ENCODE measurements at regions not wholly inside any gene's neighbourhood (a gene's known extent, or its start where the extent isn't known, plus 50 kb on each side); places are given as distances from the start of the nearest gene placed in this dataset.

GRCh38 chr5:161600156-161600555 lies 53.6 kb upstream of the GABRB2 start:
- no peaks in the 10 kb centered on the region for H3K27me3 ChIP-seq (ENCODE audit: control insufficient read depth in 3 of 3, insufficient read depth in 3 of 3, low read depth in 1 of 3, low read length in 3 of 3)
- H3K4me2 ChIP-seq (ENCODE audit: insufficient read depth, low read length, poor library complexity, severe bottlenecking) = no peak overlapping the region
- peaks cover 0 to 2% of the 10 kb centered on the region in 2 donors for H3K4me1 ChIP-seq (ENCODE audit: control insufficient read depth in 2 of 2, insufficient read depth in 1 of 2, low read depth in 1 of 2, low read length in 2 of 2)
- H3K9ac ChIP-seq (ENCODE audit: low read depth, low read length, poor library complexity) = no peak overlapping the region
- H2AK5ac ChIP-seq (ENCODE audit: low read depth, low read length) = no peak overlapping the region
- no peak overlapping the region for H3K27ac ChIP-seq (replicated peaks; ENCODE audit: low read length)
- no peak overlapping the region for H2BK15ac ChIP-seq (ENCODE audit: low read length)
- no peaks in the 10 kb centered on the region for H3K79me1 ChIP-seq (ENCODE audit: low read depth, low read length)
- H3K23ac ChIP-seq (ENCODE audit: low read depth, low read length, poor library complexity) = no peak overlapping the region
- no peak overlapping the region for H2BK12ac ChIP-seq (ENCODE audit: low read length)
- H3K14ac ChIP-seq (ENCODE audit: low read length) = no peak overlapping the region
- H3K9me3 ChIP-seq (replicated peaks in 1 of 2; ENCODE audit: control insufficient read depth in 2 of 2, insufficient read depth in 1 of 2, low read depth in 1 of 2, low read length in 2 of 2) = no peaks in the 10 kb centered on the region
- no peak overlapping the region for H4K8ac ChIP-seq (ENCODE audit: low read depth, low read length)
- H3K18ac ChIP-seq (ENCODE audit: low read length) = no peak overlapping the region
- no peak overlapping the region for H4K91ac ChIP-seq (ENCODE audit: low read depth, low read length, poor library complexity)
- H3K36me3 ChIP-seq (replicated peaks in 1 of 2; ENCODE audit: control insufficient read depth in 2 of 2, insufficient read depth in 2 of 2, low read length in 2 of 2) = no peaks in the 10 kb centered on the region
- H3K4me3 ChIP-seq (ENCODE audit: low read length in 2 of 2) = no peak overlapping the region
- no peak overlapping the region for H2AFZ ChIP-seq (ENCODE audit: low read length)
- DNase-seq (ENCODE audit: low spot score) = peak; percentile 5
- no CpG with 5 or more reads among the region's 3 CpGs for WGBS, 2 donors (ENCODE audit: extremely low coverage in 2 of 2, insufficient read length in 2 of 2, insufficient replicate concordance in 1 of 2)
- H2BK5ac ChIP-seq (ENCODE audit: low read length) = no peak overlapping the region
- no peak overlapping the region for H2BK120ac ChIP-seq (ENCODE audit: low read depth, low read length)
- H3K4ac ChIP-seq (ENCODE audit: low read length) = no peak overlapping the region

- Histone ChIP-seq H3K14ac (ENCODE audit: low read length) (no peak overlapping the region), H3K9ac (ENCODE audit: low read depth, low read length, poor library complexity) (no peak overlapping the region), H3K9me3 (replicated peaks in 1 of 2; ENCODE audit: control insufficient read depth in 2 of 2, insufficient read depth in 1 of 2, low read depth in 1 of 2, low read length in 2 of 2) (no peaks in the 10 kb centered on the region), H2AK5ac (ENCODE audit: low read depth, low read length) (no peak overlapping the region), H3K27me3 (ENCODE audit: control insufficient read depth in 3 of 3, insufficient read depth in 3 of 3, low read depth in 1 of 3, low read length in 3 of 3) (no peaks in the 10 kb centered on the region), H2BK120ac (ENCODE audit: low read depth, low read length) (no peak overlapping the region), H3K4me3 (ENCODE audit: low read length in 2 of 2) (no peak overlapping the region), H2BK12ac (ENCODE audit: low read length) (no peak overlapping the region), H4K91ac (ENCODE audit: low read depth, low read length, poor library complexity) (no peak overlapping the region), H2AFZ (ENCODE audit: low read length) (no peak overlapping the region), H4K8ac (ENCODE audit: low read depth, low read length) (no peak overlapping the region), H2BK5ac (ENCODE audit: low read length) (no peak overlapping the region), H3K36me3 (replicated peaks in 1 of 2; ENCODE audit: control insufficient read depth in 2 of 2, insufficient read depth in 2 of 2, low read length in 2 of 2) (no peaks in the 10 kb centered on the region), H3K4ac (ENCODE audit: low read length) (no peak overlapping the region), H3K27ac (replicated peaks; ENCODE audit: low read length) (no peak overlapping the region), H3K79me1 (ENCODE audit: low read depth, low read length) (no peaks in the 10 kb centered on the region), H3K23ac (ENCODE audit: low read depth, low read length, poor library complexity) (no peak overlapping the region), H2BK15ac (ENCODE audit: low read length) (no peak overlapping the region), H3K4me1 (ENCODE audit: control insufficient read depth in 2 of 2, insufficient read depth in 1 of 2, low read depth in 1 of 2, low read length in 2 of 2) (peaks cover 0 to 2% of the 10 kb centered on the region in 2 donors), H3K18ac (ENCODE audit: low read length) (no peak overlapping the region), H3K4me2 (ENCODE audit: insufficient read depth, low read length, poor library complexity, severe bottlenecking) (no peak overlapping the region)
- no CpG with 5 or more reads among the region's 4 CpGs for WGBS, 2 donors (ENCODE audit: extremely low coverage in 2 of 2, insufficient read length in 2 of 2, insufficient replicate concordance in 1 of 2)
- DNase-seq (ENCODE audit: low spot score) = no peak
Observed at GRCh38 chr5:161598686-161599085, 52.2 kb upstream of the GABRB2 start.
